OCI-LY1 (cell line): ENCODE measurements at regions not wholly inside any gene's neighbourhood (a gene's known extent, or its start where the extent isn't known, plus 50 kb on each side); places are given as distances from the start of the nearest gene placed in this dataset.

Experiments
- CTCF ChIP-seq: fragments of 200-600 bp; sonication (generic), shearing (Covaris generic); IDR thresholded peaks from 2 replicates; pipeline ENCODE4 v1.5.1; 2017; ENCODE audit warnings: mild to moderate bottlenecking, antibody characterized with exemption, low read length, moderate library complexity, mixed read lengths
- EZH2 ChIP-seq: fragments of 200-600 bp; sonication (generic), shearing (Covaris generic); IDR thresholded peaks from 2 replicates; pipeline ENCODE4 v1.8.0; 2017; ENCODE audit warnings: borderline replicate concordance, mixed run types, mild to moderate bottlenecking, antibody characterized with exemption, low read length, moderate library complexity, mixed read lengths

GRCh38 chr20:10745790-10746189, 72.0 kb upstream of the JAG1 start:
- TF ChIP-seq CTCF (no peak), EZH2 (no peak)
